ENCODE measurements at regions not wholly inside any gene's neighbourhood (a gene's known extent, or its start where the extent isn't known, plus 50 kb on each side); places are given as distances from the start of the nearest gene placed in this dataset.

DNA sequence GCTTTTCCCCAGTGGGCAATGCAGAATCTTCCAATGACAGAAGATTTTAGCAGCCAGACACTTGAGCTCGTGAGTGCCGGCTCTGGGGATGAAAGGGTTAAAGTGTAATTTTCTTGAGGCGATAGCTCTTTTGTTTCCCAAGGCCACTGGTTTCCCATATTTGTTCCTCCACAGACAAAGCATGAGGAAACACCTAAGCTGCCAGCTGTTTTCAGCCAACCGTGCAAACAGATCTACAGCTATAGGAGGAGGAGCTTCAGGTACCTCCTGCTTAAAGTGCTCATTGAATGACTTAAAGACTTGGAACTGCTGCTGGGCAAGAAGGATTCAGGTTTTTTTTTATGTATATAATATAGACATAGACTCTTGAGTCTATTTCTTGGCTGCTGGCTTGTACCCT, 1311.5 kb downstream of the TMEM121 start:
- Mint-ChIP-seq H3K27ac (no peak overlapping the region), H3K9me3 (no peaks in the 10 kb centered on the region), H3K4me3 (no peak overlapping the region), H3K4me1 (peaks cover 10% of the 10 kb centered on the region), H3K27me3 (peaks cover 8% of the 10 kb centered on the region)
- ATAC-seq, result no peak
- DNase-seq, result no peak

DNA sequence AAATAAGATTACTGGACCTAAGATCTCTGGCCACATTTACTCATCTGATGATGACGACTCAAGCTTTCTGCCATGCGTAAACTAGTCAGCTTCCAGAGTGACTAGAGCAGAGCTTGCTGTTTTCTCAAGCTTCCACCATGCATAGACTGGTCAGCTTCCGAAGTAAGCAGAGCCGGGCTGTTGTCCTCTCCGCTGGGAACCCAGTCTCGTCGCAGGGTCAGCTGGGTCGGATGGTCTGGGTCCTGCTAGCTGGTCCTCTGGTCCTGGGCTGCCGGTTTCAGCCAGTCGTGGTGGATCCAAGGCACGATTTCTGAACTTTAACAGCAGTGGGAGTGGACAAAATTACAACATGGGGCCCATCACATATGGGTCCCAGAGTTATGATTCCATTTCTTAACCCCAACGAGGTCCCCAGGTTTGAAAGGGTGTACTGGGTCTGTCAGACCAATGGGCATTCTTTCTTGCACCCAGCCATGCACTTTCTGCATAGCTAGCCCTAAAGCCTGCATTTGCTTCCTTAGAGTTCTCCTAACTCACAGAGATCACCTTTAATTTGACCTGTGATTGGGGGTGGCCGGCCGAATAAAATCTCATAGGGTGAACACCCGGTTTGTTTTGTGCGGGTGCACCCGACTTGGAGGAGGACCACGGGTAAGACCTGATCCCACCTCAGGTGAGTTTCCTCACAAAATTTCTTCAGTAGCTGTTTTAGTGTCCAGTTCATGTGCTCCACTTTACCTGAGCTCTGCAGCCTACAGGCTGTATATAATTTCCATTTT, 1312.8 kb downstream of the TMEM121 start:
- no peak for DNase-seq
- no peak for ATAC-seq
- H3K9me3 Mint-ChIP-seq, result no peaks in the 10 kb centered on the region
- no peak overlapping the region for H3K4me3 Mint-ChIP-seq
- H3K27me3 Mint-ChIP-seq, result peaks cover 8% of the 10 kb centered on the region
- H3K4me1 Mint-ChIP-seq, result peaks cover 20% of the 10 kb centered on the region
- H3K27ac Mint-ChIP-seq, result no peak overlapping the region

DNA sequence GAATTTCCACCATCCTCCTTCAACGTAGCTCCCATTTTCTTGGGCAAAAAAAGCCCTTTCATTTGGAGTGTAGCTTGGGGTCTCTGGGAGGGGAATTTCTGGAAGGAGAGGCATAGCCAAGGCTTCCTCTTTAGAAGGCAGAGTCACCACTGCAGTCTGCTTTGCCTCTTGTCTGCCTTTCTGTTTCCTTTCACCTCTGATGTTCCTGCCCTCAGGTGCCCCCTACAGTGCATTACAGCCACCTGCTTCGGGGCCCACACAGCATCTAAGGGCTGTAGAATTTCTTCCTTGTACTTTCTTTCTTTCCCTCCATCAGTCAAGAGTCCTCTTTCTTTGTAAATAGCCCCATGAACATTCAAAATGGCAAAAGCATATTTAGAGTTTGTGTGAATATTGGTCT, 1313.9 kb downstream of the TMEM121 start:
- peaks cover 22% of the 10 kb centered on the region for H3K4me1 Mint-ChIP-seq
- DNase-seq (no peak), ATAC-seq (no peak)
- H3K27ac Mint-ChIP-seq, result no peak overlapping the region
- H3K9me3 Mint-ChIP-seq, result no peaks in the 10 kb centered on the region
- no peak overlapping the region for H3K4me3 Mint-ChIP-seq
- H3K27me3 Mint-ChIP-seq, result no peaks in the 10 kb centered on the region

DNA sequence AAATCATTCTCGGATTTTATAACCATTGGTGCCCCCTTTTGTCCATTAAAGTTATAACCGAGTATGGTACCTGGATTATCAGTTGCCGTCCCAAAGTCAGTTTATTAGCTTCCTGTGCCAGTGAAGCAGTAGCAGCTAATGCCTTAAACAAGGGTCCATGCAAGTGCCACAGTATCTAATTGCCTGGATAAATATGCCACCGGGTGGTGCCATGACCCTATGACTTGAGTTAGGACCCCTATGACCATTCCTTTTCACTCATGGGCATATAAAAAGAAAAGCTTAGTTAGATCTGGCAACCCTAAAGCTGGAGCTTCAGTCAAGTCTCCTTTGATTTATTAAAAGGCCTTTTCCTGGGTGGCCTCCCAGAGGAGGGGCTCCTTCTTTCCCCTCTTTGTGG, 1314.6 kb downstream of the TMEM121 start:
- no peak overlapping the region for H3K27ac Mint-ChIP-seq
- H3K9me3 Mint-ChIP-seq, result no peaks in the 10 kb centered on the region
- no peaks in the 10 kb centered on the region for H3K27me3 Mint-ChIP-seq
- H3K4me3 Mint-ChIP-seq, result no peak overlapping the region
- DNase-seq (no peak), ATAC-seq (no peak)
- H3K4me1 Mint-ChIP-seq, result peaks cover 29% of the 10 kb centered on the region

DNA sequence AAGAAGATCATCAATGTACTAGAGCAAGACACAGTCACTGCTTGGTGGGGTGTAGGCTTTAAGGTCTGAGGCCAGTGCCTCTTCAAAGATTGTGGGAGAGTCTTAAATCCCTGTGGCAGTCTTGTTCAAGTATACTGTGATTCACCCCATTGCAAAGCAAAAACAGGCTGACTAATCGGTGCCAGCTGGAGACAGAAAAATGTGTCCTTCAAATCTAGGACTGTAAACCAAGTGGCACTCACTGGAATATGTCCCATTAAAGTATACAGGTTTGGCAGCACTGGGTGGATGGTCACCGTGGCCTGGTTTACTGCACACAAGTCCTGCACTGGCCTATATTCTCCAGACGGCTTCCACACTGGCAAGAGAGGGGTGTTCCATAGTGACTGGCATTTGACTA, 1315.3 kb downstream of the TMEM121 start:
- Mint-ChIP-seq H3K4me1 (peaks cover 36% of the 10 kb centered on the region), H3K27me3 (no peaks in the 10 kb centered on the region), H3K9me3 (no peaks in the 10 kb centered on the region), H3K27ac (no peak overlapping the region), H3K4me3 (no peak overlapping the region)
- DNase-seq, result no peak
- no peak for ATAC-seq

DNA sequence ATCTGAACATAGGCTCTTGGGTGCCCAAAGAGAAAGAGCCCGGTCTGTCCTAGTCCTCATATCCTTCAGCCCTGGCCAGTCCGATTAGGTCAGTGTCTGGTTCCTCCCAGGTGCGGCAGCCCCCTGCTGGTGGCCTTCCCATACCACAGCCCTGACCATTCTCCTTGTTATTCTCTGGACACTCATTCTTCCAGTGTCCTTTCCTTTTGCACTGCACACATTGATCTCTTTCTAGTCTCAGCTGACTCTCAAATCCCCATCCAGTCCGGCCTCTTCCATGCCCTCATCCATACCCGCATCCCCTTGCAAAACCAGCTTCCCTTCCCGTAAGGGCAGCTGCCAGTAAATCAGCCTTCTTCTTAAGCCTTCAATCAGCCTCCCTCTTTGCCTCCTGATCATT, 1316.3 kb downstream of the TMEM121 start:
- no peaks in the 10 kb centered on the region for H3K9me3 Mint-ChIP-seq
- DNase-seq (no peak), ATAC-seq (no peak)
- no peak overlapping the region for H3K27ac Mint-ChIP-seq
- H3K4me3 Mint-ChIP-seq, result no peak overlapping the region
- H3K4me1 Mint-ChIP-seq, result peaks cover 45% of the 10 kb centered on the region
- H3K27me3 Mint-ChIP-seq, result no peaks in the 10 kb centered on the region

DNA sequence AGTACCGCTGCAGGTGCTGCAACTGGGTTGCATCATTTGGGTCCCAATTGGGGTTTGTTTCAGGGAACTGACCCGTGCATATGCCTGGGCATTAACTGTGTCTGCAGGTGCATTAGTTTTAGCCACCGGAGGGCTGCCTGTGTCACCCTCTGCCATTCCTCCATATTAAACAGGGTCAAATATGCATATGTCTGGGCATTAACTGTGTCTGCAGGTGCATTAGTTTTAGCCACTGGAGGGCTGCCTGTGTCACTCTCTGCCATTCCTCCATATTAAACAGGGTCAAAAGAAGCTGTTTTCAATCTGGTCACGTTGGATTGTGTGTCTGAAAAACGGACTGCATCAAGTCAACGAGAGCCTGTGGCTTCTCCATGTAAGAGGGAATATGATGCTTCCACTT, 1317.0 kb downstream of the TMEM121 start:
- no peak overlapping the region for H3K27ac Mint-ChIP-seq

DNA sequence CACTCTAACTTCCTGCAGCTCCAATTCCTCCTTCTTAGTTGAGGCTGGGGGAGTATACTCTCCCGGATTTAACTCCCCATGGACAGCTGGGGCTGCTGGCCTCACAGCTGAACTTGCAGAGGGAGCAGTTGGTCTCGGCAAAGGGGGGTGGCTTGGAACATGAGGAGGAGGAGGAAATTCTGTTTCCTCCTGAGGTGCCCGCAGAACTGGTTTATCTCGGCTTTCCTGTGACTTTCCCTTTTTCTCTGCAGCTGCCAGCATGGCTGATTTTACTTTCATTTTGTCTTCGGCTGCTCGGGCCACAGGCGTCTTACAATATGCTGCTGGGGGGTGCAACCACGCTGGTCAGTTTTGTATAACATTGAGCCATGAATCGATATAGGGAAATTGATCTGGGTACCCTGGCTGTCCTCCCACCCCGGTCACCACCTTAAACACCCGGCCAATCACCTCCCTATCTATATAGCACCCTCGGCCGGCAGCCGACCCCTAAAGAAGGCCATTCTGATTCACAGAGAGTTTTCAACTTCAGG, 1317.6 kb downstream of the TMEM121 start:
- peak overlapping the region; percentile 93 to 96 for H3K4me3 Mint-ChIP-seq
- peak overlapping the region; percentile 96 to 97 for H3K27ac Mint-ChIP-seq
- no peak for DNase-seq
- H3K9me3 Mint-ChIP-seq, result no peaks in the 10 kb centered on the region
- H3K4me1 Mint-ChIP-seq, result peaks cover 58% of the 10 kb centered on the region
- H3K27me3 Mint-ChIP-seq, result no peaks in the 10 kb centered on the region
- no peak for ATAC-seq

More for the DNA sequence above, 1317.0 kb downstream of the TMEM121 start:
- Mint-ChIP-seq H3K27me3 (no peaks in the 10 kb centered on the region), H3K4me3 (peak overlapping the region; percentile 93 to 96), H3K9me3 (no peaks in the 10 kb centered on the region), H3K4me1 (peaks cover 52% of the 10 kb centered on the region)
- ATAC-seq, result no peak
- DNase-seq, result no peak

DNA sequence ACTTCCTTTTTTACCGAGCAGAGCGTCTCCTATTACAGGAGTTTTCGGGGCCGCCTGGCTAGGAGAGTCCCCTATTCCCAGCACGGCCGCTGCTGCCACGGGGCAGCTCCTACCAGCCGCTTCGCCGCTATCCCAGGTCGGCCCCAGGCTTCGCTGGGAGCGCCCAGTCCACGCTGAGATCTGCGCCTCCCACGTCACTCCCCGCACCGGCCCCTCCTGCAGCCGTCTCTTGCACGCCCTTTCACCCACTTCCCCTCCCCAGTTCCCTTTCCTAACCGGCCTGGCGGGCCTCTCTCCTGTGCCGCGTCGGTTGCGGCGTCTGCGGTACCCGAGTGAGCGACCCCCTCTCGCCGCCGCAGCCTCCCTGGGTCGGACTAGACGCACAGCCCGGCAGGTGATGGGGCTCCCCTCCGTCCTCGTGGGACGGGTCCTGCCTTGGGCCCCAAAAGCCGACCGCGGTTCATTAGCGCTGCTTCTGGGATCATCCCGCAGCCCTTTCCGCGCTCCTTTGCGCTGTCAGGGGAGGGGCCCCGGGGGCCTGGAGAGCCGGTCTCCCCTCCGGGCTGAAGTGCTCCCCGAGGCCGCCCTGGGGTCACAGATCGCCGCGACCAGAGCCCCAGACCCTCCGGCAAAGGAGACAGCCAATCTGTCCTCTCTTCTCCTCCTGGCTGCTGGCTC, 1318.4 kb downstream of the TMEM121 start:
- H3K27ac Mint-ChIP-seq, result peak overlapping the region; percentile 96 to 97
- H3K27me3 Mint-ChIP-seq, result no peaks in the 10 kb centered on the region
- H3K4me3 Mint-ChIP-seq, result peak overlapping the region; percentile 93 to 96
- H3K4me1 Mint-ChIP-seq, result peaks cover 59% of the 10 kb centered on the region
- ATAC-seq, result peak; percentile 75
- no peaks in the 10 kb centered on the region for H3K9me3 Mint-ChIP-seq
- peak; percentile 55 to 61 for DNase-seq

DNA sequence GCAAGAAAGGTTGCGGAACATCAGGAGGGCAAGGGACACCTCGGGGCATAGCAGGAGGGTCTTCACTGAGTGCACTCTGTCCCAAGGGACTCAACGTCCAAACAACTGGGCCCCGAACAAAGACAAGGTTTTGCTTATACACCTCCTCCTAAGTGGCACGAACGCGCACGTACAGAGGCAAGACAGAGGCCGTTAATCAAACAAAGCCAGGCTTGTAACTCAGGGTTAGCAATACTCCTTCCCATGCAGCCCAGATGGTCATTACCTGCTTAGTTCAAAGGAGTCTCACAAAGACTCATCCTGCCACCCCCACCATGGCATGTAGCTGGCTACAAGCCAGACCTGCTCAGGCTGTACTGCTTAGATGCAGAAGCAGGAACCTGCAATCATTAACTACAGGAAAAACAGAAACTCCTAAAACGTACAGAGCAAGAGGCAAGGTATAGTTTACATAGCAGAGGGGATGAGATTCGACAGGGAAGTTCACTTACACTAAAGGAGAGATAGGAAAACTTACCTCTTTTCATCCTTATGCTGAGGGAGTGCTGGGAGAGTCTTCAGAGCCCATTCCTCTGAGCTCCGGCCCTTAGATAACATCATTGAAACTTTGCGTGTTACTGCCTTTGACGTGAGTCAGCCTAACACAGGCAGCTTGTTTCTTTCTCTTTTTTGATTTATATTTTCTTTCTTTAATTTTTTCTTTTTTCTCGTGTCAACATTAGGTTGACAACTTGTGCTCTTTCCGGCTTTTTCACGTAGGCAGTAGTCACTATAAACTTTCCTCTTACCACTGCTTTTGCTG, 1319.1 kb downstream of the TMEM121 start:
- DNase-seq (peak; percentile 51 to 68), ATAC-seq (peak; percentile 79)
- Mint-ChIP-seq H3K27ac (peak overlapping the region; percentile 96 to 97), H3K4me1 (peaks cover 55% of the 10 kb centered on the region), H3K9me3 (no peaks in the 10 kb centered on the region), H3K4me3 (peak overlapping the region; percentile 93 to 96), H3K27me3 (no peaks in the 10 kb centered on the region)

DNA sequence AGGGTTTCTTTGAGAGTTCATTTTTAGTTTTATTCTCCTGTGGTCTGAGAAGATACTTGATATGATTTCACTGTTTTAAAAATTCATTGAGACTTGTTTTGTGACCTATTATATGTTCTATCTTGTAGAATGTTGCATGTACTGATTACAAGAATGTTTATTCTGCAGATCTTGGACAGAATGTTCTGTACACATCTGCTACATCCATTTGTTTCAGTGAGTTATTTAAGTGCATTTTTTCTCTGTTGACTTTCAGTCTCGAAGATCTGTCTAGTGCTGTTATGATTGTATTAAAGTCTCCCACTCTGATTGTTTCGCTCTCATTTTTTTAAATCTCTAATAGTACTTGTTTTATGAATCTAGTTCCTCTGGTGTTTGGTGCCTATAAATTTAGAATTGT, 1319.8 kb downstream of the TMEM121 start:
- no peak for ATAC-seq
- peak overlapping the region in 1 of 2 donors; percentile 62 for H3K27ac Mint-ChIP-seq
- H3K27me3 Mint-ChIP-seq, result no peaks in the 10 kb centered on the region
- peaks cover 53% of the 10 kb centered on the region for H3K4me1 Mint-ChIP-seq
- H3K9me3 Mint-ChIP-seq, result no peaks in the 10 kb centered on the region
- peak overlapping the region; percentile 63 to 96 for H3K4me3 Mint-ChIP-seq
- DNase-seq, result no peak

DNA sequence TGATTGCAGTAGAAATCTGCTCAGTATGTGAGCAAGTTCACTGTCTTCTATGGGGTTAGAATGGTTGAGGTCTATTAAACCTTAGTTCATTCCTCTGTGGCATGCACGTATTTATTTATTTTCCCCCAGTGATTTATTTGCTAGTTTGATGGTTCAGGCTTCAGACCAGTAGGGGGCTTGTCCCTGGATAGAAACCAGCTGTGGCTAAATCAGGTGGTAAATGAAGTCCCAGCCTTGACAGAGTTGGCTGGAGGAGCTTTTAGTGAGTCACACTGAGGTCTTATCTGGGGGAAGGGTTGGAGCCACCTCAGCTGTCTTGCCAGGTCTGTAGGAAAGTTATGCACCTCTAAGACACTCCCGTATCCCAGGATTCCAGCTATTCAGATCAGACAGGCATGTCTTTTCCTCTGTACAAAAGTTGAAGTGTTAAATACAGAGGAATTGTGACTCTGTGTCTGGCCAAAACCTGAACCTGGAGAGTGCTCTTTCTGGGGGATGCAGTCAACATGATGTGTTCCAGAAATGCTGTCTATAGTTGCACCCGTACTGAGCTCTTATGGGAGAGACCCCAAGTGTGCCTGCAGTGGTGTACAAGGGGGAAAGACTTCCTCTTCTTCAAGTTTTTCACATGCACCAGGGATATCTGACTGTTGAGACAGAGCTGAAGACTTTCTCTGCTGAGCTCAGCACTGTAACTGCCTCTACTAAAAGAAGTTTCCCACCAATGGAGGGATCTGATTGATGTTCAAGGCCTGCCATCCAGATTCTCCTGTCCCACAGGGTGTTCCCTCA, 1322.1 kb downstream of the TMEM121 start:
- ATAC-seq (peak; percentile 65), DNase-seq (peak; percentile 27 to 43)
- H3K4me3 Mint-ChIP-seq, result no peak overlapping the region
- peaks cover 42% of the 10 kb centered on the region for H3K4me1 Mint-ChIP-seq
- no peaks in the 10 kb centered on the region for H3K27me3 Mint-ChIP-seq
- no peaks in the 10 kb centered on the region for H3K9me3 Mint-ChIP-seq
- no peak overlapping the region for H3K27ac Mint-ChIP-seq

DNA sequence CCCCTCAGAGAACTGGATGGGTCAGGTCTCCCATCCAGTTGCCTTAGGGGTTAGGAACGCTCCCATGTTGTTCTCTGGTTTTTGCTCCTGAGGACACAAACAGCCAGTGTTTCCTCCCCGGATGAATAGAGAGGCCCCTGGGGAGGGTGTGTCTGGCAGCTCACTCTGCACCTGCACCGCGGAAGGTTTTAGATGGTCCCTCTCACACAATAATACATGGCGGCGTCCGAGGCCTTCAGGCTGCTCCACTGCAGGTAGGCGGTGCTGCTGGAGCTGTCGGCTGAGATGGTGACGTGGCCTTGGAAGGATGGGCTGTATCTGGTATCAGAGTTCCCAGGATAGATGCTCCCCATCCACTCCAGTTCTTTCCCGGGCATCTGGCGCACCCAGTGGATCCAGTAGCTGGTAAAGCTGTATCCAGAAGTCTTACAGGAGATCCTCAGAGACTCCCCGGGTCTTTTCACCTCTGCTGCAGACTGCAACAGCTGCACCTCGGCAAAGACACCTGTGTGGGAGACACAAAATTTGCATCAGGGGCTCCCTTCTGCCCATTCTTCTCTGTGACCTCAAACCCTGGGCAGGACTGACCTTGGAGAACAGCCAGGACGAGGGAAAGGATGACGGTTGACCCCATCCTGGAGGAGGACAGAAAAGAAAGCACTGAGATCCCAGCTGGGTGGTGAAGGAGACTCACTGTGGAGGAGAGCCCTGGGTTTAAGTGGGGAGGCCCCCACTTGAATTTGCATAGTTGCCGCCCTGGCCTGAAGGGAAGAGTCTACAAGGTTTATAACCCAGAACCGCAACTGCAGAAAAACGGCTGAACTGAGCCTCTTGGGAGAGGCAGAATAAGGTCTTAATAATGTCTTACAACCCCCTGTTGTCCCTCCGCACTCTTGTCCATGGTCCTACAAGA, 1324.8 kb downstream of the TMEM121 start:
- Mint-ChIP-seq H3K4me3 (no peak overlapping the region), H3K9me3 (no peaks in the 10 kb centered on the region), H3K4me1 (peaks cover 29% of the 10 kb centered on the region), H3K27me3 (no peaks in the 10 kb centered on the region), H3K27ac (no peak overlapping the region)
- no peak for DNase-seq
- ATAC-seq, result no peak

Data from stimulated activated naive CD8-positive, alpha-beta T cell treated with anti-CD3 and anti-CD28 coated beads, Interleukin-15, amount 100 ng/mL, for 72 hours (primary cell).